ENCODE measurements at regions not wholly inside any gene's neighbourhood (a gene's known extent, or its start where the extent isn't known, plus 50 kb on each side); places are given as distances from the start of the nearest gene placed in this dataset.

GRCh38 chr11:92384802-92385201 lies 160.2 kb downstream of the FAT3 start:
- peak; percentile 16 for DNase-seq (ENCODE audit: low read depth)

DNA sequence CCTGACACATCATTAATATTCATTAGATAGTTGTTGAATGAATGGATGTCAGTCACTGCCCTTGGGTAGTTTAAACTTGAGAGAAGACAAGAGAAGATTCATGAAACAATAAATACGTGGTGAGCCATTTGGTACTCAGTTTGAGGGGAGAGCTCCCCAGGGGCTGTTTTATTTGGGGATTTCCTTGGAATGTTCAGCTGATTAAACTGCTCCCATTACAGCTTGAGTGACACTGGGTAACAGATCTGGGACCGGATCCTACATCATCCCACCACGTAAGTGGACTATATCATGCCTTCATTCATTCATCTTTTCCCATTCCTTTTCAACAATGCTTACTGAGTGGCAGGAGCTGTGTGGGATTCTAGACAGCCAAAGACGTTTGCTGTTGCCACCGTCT lies 162.0 kb downstream of the FAT3 start:
- DNase-seq (ENCODE audit: low read depth), result no peak

GRCh38 chr11:92387859-92388258 lies 163.2 kb downstream of the FAT3 start:
- DNase-seq (ENCODE audit: low read depth), result no peak

- no peak for DNase-seq (ENCODE audit: low read depth)
These were observed 163.8 kb downstream of the FAT3 start for GRCh38 chr11:92388380-92388779.

- DNase-seq (ENCODE audit: low read depth), result no peak
These were observed 166.2 kb downstream of the FAT3 start for GRCh38 chr11:92390783-92391182.

GRCh38 chr11:92391364-92391763 lies 166.7 kb downstream of the FAT3 start:
- no peak for DNase-seq (ENCODE audit: low read depth)

- no peak for DNase-seq (ENCODE audit: low read depth)
These were observed 167.2 kb downstream of the FAT3 start for GRCh38 chr11:92391808-92392207.

GRCh38 chr11:92393218-92393617 lies 168.6 kb downstream of the FAT3 start:
- no peak for DNase-seq (ENCODE audit: low read depth)

DNA sequence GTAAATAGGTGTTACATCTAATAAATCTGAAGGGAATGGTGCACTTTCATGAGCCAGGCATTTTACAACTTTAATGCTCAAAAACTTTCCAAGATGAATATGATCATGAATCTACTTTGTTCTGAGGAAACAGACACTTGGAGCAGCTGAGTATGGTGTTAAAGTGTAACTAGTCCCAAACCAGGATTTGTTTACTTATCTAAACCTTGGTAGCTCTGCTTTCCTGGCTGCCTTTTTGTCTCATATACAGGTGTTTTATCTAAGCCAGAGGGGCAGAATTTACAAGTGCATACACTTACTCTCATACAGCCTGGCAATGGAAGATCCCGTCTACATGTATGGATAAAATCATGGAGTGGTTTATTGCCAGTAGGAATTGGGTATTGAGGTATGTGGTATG lies 171.5 kb downstream of the FAT3 start:
- DNase-seq (ENCODE audit: low read depth), result no peak

DNA sequence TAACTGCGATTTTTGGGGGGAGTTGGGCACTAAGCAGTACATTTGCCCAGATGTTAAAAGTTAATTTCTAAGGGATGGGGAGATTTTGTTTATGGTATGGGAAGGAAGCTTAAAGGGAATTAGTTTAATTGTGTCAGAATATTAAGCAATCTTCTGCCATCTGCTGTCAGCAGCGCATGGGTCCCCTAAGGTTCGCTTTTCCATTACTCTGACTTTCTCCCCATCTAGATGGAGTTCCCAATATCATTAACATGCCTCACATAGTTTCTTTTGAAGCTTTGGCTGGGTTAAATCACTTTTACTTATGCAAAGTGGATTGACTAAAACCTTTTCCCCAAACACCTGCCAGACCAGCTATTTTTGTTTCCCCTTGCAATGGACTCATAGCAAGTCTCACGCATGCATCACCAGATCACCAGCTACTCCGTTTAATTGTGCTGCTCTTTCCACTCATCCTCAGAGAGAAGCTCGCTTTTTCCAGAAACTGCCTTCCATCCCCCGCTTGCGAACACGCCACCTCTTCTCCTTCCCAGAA lies 172.7 kb downstream of the FAT3 start:
- DNase-seq (ENCODE audit: low read depth), result no peak

GRCh38 chr11:92399705-92400104 lies 175.1 kb downstream of the FAT3 start:
- DNase-seq (ENCODE audit: low read depth), result no peak

DNA sequence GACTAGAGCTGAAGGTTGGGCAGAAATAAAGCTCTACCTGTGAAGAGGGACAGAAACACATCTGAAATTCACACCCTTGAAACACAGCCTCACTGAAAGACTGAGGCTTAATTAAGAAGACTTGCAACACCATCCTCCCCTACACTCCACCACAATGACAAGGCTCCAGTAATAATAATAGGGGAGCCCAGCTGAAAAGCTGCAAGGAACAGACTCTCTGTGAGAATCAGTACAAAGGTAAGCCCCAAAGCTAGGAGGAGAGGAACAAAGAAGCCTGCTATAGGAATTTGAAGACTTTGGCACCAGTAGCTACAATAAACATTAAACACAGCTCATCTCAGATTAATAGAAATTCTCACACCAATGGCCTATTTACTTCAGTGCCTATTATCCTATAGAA lies 176.9 kb downstream of the FAT3 start:
- DNase-seq (ENCODE audit: low read depth), result no peak

- no peak for DNase-seq (ENCODE audit: low read depth)
These were observed 181.9 kb downstream of the FAT3 start for GRCh38 chr11:92406472-92406871.

DNA sequence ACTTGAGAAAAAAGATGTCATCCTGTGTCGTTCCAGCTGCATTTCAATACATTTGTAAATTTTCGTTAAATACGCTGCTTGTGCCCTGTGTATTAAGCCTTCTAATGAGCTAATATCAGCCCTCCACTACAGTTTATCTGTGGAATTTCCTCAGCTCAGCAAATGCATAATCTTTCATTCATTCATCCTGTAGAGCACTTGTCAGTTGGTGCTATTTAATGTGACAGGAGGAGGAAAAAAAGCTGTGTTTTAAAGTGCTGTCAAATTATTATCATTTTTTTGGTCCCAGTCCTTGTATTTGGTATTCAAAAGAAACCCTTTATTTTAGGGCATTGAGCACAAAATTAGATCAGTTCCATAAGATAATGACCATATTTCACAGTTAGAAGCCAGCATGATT lies 184.7 kb downstream of the FAT3 start:
- no peak for DNase-seq (ENCODE audit: low read depth)

DNA sequence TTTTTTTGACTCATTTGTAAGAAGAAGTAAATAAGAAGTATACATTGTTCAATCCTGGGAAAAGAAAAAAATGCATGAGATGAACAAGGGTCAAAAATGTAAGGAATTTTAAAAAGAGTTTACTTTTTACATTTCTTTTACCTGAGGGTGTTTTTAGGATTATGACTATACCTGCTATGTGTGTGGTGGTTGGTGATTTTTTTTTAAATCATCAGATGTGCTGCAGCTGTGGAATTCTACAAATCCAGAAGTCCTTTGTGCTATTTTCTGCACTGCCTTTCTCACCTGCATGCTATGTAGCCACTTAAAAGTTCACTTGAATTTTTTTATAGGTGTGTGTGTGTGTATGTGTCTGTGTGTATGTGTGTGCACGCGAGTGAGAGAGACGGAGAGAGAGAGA lies 185.3 kb downstream of the FAT3 start:
- no peak for DNase-seq (ENCODE audit: low read depth)

GRCh38 chr11:92410526-92410925 lies 185.9 kb downstream of the FAT3 start:
- DNase-seq (ENCODE audit: low read depth), result no peak

DNA sequence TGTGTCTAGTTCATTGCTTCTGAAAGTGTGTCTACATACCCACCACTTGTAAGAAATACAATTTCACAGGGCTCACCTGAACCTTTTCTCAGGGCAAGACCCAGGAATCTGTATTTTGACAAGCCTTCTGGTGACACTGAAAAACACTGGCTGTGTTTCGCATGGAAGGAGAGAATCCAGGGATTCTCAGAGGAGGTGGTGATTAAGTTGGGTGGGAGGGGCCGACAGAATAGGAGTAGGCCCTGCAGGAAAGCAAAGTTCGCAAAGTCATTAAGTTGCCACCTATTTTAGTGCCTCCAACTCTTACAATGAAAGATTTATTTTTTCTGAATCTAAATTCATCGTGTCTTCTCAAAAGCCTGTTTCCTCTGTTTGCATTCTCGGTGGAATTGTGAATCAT lies 186.8 kb downstream of the FAT3 start:
- no peak for DNase-seq (ENCODE audit: low read depth)

GRCh38 chr11:92413757-92414513 lies 189.3 kb downstream of the FAT3 start:
- no peak for DNase-seq (ENCODE audit: low read depth)

- DNase-seq (ENCODE audit: low read depth), result no peak
These were observed 192.5 kb downstream of the FAT3 start for GRCh38 chr11:92416971-92417725.

DNA sequence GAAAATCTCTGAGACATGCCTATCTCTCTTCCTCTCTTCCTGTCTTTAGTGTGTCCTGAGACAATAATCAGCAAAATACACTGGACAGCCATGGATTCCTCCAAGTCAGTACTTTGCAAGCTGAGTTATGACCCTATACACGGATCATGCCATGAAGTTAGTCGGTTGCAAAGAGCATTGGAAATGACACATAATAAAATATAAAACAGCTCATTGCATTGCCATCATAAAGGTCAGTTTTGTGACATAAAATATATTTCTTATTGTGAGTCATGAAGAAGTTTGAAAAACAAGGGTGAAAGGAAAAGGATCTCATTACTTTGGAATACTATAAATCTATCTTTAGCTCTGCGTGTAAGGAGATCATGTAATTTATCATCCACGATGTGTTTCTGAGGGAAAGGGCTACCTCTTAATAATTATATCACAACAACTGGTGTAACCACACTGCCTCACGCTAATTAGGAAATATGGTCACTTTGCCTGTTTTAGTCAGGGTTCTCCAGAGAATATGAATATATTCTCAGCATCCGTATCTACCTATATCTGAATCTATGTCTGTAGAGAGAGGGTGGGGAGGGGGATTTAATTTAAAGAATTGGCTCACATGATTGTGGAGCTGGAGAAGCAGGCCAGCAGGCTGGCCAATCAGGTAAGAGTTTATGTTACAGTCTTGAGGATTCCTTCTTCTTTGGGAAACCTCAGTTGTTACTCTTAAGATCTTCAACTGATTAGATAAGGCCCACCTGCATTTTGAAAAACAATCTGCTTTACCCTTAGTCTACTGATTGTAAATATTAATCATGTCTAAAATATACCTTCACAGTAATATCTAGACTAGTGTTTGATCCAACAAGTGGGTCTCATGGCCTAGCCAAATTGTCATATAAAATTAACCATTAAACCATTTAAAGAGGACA lies 198.8 kb downstream of the FAT3 start:
- no peak for DNase-seq (ENCODE audit: low read depth)

- DNase-seq (ENCODE audit: low read depth), result no peak
These were observed 199.7 kb downstream of the FAT3 start for GRCh38 chr11:92424281-92424680.

DNA sequence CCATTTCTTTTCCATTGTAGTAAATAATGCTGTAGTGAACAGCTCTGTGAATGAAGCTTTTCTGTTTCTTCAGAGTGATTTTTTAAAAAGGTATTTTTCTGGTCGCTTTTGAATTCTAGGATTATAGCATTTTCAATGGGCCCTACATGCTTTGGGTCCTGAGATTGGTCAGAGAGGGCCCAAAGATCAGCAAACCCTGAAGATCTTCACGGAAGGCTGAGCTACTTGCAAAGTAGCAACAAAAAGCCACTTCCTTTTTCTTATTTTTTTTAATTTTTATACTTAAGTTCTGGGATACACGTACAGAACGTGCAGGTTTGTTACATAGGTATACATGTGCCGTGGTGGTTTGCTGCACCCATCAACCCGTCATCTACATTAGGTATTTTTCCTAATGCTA lies 200.5 kb downstream of the FAT3 start:
- DNase-seq (ENCODE audit: low read depth), result no peak
